ENCODE measurements at regions not wholly inside any gene's neighbourhood (a gene's known extent, or its start where the extent isn't known, plus 50 kb on each side); places are given as distances from the start of the nearest gene placed in this dataset.

GRCh38 chr20:19071902-19072498, 140.4 kb upstream of the SLC24A3 start:
- POLR2A ChIA-PET (ENCODE audit: partially characterized antibody), result no interaction called here

GRCh38 chr20:19072988-19073387, 139.5 kb upstream of the SLC24A3 start:
- Mint-ChIP-seq H3K36me3 (no peaks in the 10 kb centered on the region), H3K4me1 (peaks cover 0 to 4% (median 0%) of the 10 kb centered on the region in 4 donors), H3K4me3 (no peak overlapping the region), H3K27me3 (peaks cover 0 to 4% of the 10 kb centered on the region in 2 donors), H3K9me3 (peaks cover 0 to 7% (median 3%) of the 10 kb centered on the region in 8 donors), H3K27ac (peak overlapping the region in 1 of 7 donors; percentile 63)
- intact Hi-C loops (cut with micrococcal nuclease), result no loop called here
- ChIA-PET POLR2A (ENCODE audit: partially characterized antibody) (no interaction called here), CTCF (ENCODE audit: partially characterized antibody) (no interaction called here)
- Histone ChIP-seq H3K27me3 (ENCODE audit: insufficient read depth, low read length) (no peaks in the 10 kb centered on the region), H3K4me1 (ENCODE audit: insufficient read depth, low read length) (no peaks in the 10 kb centered on the region), H3K36me3 (ENCODE audit: insufficient read depth, low read length) (no peaks in the 10 kb centered on the region), H3K4me3 (ENCODE audit: low read length in 2 of 2) (no peak overlapping the region), H3K27ac (ENCODE audit: low read depth, low read length) (no peak overlapping the region), H3K9me3 (ENCODE audit: control insufficient read depth in 1 of 2, low read length in 2 of 2) (no peaks in the 10 kb centered on the region)
- DNase-seq, result no peak

More at GRCh38 chr20:19071902-19072498, 140.4 kb upstream of the SLC24A3 start:
- no peak for DNase-seq
- CTCF ChIA-PET (ENCODE audit: partially characterized antibody), result no interaction called here
- Histone ChIP-seq H3K4me1 (ENCODE audit: insufficient read depth, low read length) (no peaks in the 10 kb centered on the region), H3K27me3 (ENCODE audit: insufficient read depth, low read length) (no peaks in the 10 kb centered on the region), H3K4me3 (ENCODE audit: low read length in 2 of 2) (no peak overlapping the region), H3K27ac (ENCODE audit: low read depth, low read length) (no peak overlapping the region), H3K36me3 (ENCODE audit: insufficient read depth, low read length) (no peaks in the 10 kb centered on the region), H3K9me3 (ENCODE audit: control insufficient read depth in 1 of 2, low read length in 2 of 2) (no peaks in the 10 kb centered on the region)
- intact Hi-C loops (cut with micrococcal nuclease), result no loop called here
- no peaks in the 10 kb centered on the region for H3K36me3 Mint-ChIP-seq
- H3K27ac Mint-ChIP-seq, result no peak overlapping the region
- H3K4me3 Mint-ChIP-seq, result no peak overlapping the region
- H3K4me1 Mint-ChIP-seq, result peaks cover 0 to 4% (median 0%) of the 10 kb centered on the region in 4 donors
- peaks cover 0 to 16% (median 3%) of the 10 kb centered on the region in 8 donors for H3K9me3 Mint-ChIP-seq
- peaks cover 0 to 2% of the 10 kb centered on the region in 2 donors for H3K27me3 Mint-ChIP-seq

GRCh38 chr20:19073584-19074218, 138.7 kb upstream of the SLC24A3 start:
- H3K4me3 Mint-ChIP-seq, result no peak overlapping the region
- Histone ChIP-seq H3K36me3 (ENCODE audit: insufficient read depth, low read length) (no peaks in the 10 kb centered on the region), H3K9me3 (ENCODE audit: control insufficient read depth in 1 of 2, low read length in 2 of 2) (no peaks in the 10 kb centered on the region), H3K27me3 (ENCODE audit: insufficient read depth, low read length) (no peaks in the 10 kb centered on the region), H3K4me1 (ENCODE audit: insufficient read depth, low read length) (no peaks in the 10 kb centered on the region), H3K27ac (ENCODE audit: low read depth, low read length) (no peak overlapping the region), H3K4me3 (ENCODE audit: low read length in 2 of 2) (no peak overlapping the region)
- CTCF ChIA-PET (ENCODE audit: partially characterized antibody), result no interaction called here
- POLR2A ChIA-PET (ENCODE audit: partially characterized antibody), result no interaction called here
- intact Hi-C loops (cut with micrococcal nuclease), result no loop called here
- H3K4me1 Mint-ChIP-seq, result peaks cover 0 to 4% (median 0%) of the 10 kb centered on the region in 4 donors
- H3K27me3 Mint-ChIP-seq, result peaks cover 0 to 4% of the 10 kb centered on the region in 2 donors
- H3K36me3 Mint-ChIP-seq, result no peaks in the 10 kb centered on the region
- peaks cover 0 to 3% (median 1%) of the 10 kb centered on the region in 8 donors for H3K9me3 Mint-ChIP-seq
- no peak for DNase-seq
- H3K27ac Mint-ChIP-seq, result no peak overlapping the region

- Mint-ChIP-seq H3K4me1 (peaks cover 0 to 4% (median 0%) of the 10 kb centered on the region in 4 donors), H3K4me3 (no peak overlapping the region), H3K27ac (no peak overlapping the region), H3K27me3 (peaks cover 0 to 4% of the 10 kb centered on the region in 2 donors), H3K36me3 (no peaks in the 10 kb centered on the region), H3K9me3 (peaks cover 0 to 3% (median 0%) of the 10 kb centered on the region in 8 donors)
- H3K4me1 ChIP-seq (ENCODE audit: insufficient read depth, low read length), result no peaks in the 10 kb centered on the region
- H3K27ac ChIP-seq (ENCODE audit: low read depth, low read length), result no peak overlapping the region
- ChIA-PET CTCF (ENCODE audit: partially characterized antibody) (no interaction called here), POLR2A (ENCODE audit: partially characterized antibody) (no interaction called here)
- H3K4me3 ChIP-seq (ENCODE audit: low read length in 2 of 2), result no peak overlapping the region
- no peaks in the 10 kb centered on the region for H3K27me3 ChIP-seq (ENCODE audit: insufficient read depth, low read length)
- intact Hi-C loops (cut with micrococcal nuclease), result no loop called here
- no peak for DNase-seq
- H3K36me3 ChIP-seq (ENCODE audit: insufficient read depth, low read length), result no peaks in the 10 kb centered on the region
- no peaks in the 10 kb centered on the region for H3K9me3 ChIP-seq (ENCODE audit: control insufficient read depth in 1 of 2, low read length in 2 of 2)
Measured at GRCh38 chr20:19074356-19074755, 138.1 kb upstream of the SLC24A3 start.

- Histone ChIP-seq H3K36me3 (ENCODE audit: insufficient read depth, low read length) (no peaks in the 10 kb centered on the region), H3K27me3 (ENCODE audit: insufficient read depth, low read length) (no peaks in the 10 kb centered on the region), H3K4me3 (ENCODE audit: low read length in 2 of 2) (no peak overlapping the region), H3K9me3 (ENCODE audit: control insufficient read depth in 1 of 2, low read length in 2 of 2) (no peaks in the 10 kb centered on the region), H3K4me1 (ENCODE audit: insufficient read depth, low read length) (no peaks in the 10 kb centered on the region), H3K27ac (ENCODE audit: low read depth, low read length) (no peak overlapping the region)
- CTCF ChIA-PET (ENCODE audit: partially characterized antibody), result no interaction called here
- DNase-seq, result no peak
- peaks cover 0 to 5% of the 10 kb centered on the region in 2 donors for H3K27me3 Mint-ChIP-seq
- no peak overlapping the region for H3K4me3 Mint-ChIP-seq
- POLR2A ChIA-PET (ENCODE audit: partially characterized antibody), result no interaction called here
- H3K9me3 Mint-ChIP-seq, result peaks cover 0 to 3% (median 0%) of the 10 kb centered on the region in 8 donors
- no peak overlapping the region for H3K27ac Mint-ChIP-seq
- no peaks in the 10 kb centered on the region for H3K36me3 Mint-ChIP-seq
- intact Hi-C loops (cut with micrococcal nuclease), result no loop called here
- peaks cover 0 to 4% (median 0%) of the 10 kb centered on the region in 4 donors for H3K4me1 Mint-ChIP-seq
Measured at GRCh38 chr20:19074828-19075516, 137.5 kb upstream of the SLC24A3 start.

- ChIA-PET POLR2A (ENCODE audit: partially characterized antibody) (no interaction called here), CTCF (ENCODE audit: partially characterized antibody) (no interaction called here)
- H3K27me3 ChIP-seq (ENCODE audit: insufficient read depth, low read length), result no peaks in the 10 kb centered on the region
- Mint-ChIP-seq H3K4me3 (peak overlapping the region in 1 of 8 donors; percentile 33), H3K36me3 (no peaks in the 10 kb centered on the region), H3K9me3 (peaks cover 0 to 2% (median 0%) of the 10 kb centered on the region in 8 donors), H3K27me3 (peaks cover 0 to 6% of the 10 kb centered on the region in 2 donors), H3K4me1 (peaks cover 0 to 4% (median 0%) of the 10 kb centered on the region in 4 donors), H3K27ac (no peak overlapping the region)
- H3K36me3 ChIP-seq (ENCODE audit: insufficient read depth, low read length), result no peaks in the 10 kb centered on the region
- no peaks in the 10 kb centered on the region for H3K4me1 ChIP-seq (ENCODE audit: insufficient read depth, low read length)
- no peak overlapping the region for H3K27ac ChIP-seq (ENCODE audit: low read depth, low read length)
- intact Hi-C loops (cut with micrococcal nuclease), result no loop called here
- no peak overlapping the region for H3K4me3 ChIP-seq (ENCODE audit: low read length in 2 of 2)
- no peak for DNase-seq
- H3K9me3 ChIP-seq (ENCODE audit: control insufficient read depth in 1 of 2, low read length in 2 of 2), result no peaks in the 10 kb centered on the region
Measured at GRCh38 chr20:19077370-19078220, 134.8 kb upstream of the SLC24A3 start.
